ENCODE measurements at regions not wholly inside any gene's neighbourhood (a gene's known extent, or its start where the extent isn't known, plus 50 kb on each side); places are given as distances from the start of the nearest gene placed in this dataset.

- Histone ChIP-seq H2AK5ac (ENCODE audit: low read length) (no peak overlapping the region), H2BK15ac (replicated peaks; ENCODE audit: low read depth) (no peak overlapping the region), H3K79me2 (ENCODE audit: control insufficient read depth, insufficient read depth, low read length) (no peaks in the 10 kb centered on the region), H3K18ac (ENCODE audit: low read length) (no peak overlapping the region), H3K27ac (ENCODE audit: low read depth, low read length) (no peak overlapping the region), H3K4me1 (ENCODE audit: control insufficient read depth, low read depth, low read length) (no peaks in the 10 kb centered on the region), H3K4me2 (ENCODE audit: low read length) (no peak overlapping the region), H2BK120ac (ENCODE audit: low read depth, low read length) (no peak overlapping the region), H3K56ac (ENCODE audit: low read length) (no peak overlapping the region), H3K27me3 (ENCODE audit: insufficient read depth, low read length, poor library complexity) (no peaks in the 10 kb centered on the region), H3K79me1 (ENCODE audit: low read length) (no peaks in the 10 kb centered on the region), H3K4me3 (ENCODE audit: low read length) (no peak overlapping the region), H3K4ac (ENCODE audit: low read depth, low read length) (no peak overlapping the region), H3K36me3 (ENCODE audit: control insufficient read depth, insufficient read depth, low read length) (no peaks in the 10 kb centered on the region), H3K9ac (ENCODE audit: low read length) (no peak overlapping the region), H4K5ac (ENCODE audit: low read length) (no peak overlapping the region), H4K8ac (ENCODE audit: low read depth, low read length) (no peak overlapping the region), H3K23ac (ENCODE audit: low read length) (no peak overlapping the region), H2BK5ac (ENCODE audit: low read length) (no peak overlapping the region)
- DNase-seq = no peak
- WGBS (ENCODE audit: extremely low coverage, insufficient coverage, low lambda C conversion rate) = no CpG with 5 or more reads among the region's 1 CpG
Observed at GRCh38 chr11:91956711-91957110, 267.9 kb upstream of the FAT3 start.

- Histone ChIP-seq H3K4ac (ENCODE audit: low read depth, low read length) (no peak overlapping the region), H3K36me3 (ENCODE audit: control insufficient read depth, insufficient read depth, low read length) (no peaks in the 10 kb centered on the region), H4K8ac (ENCODE audit: low read depth, low read length) (no peak overlapping the region), H3K23ac (ENCODE audit: low read length) (no peak overlapping the region), H3K79me1 (ENCODE audit: low read length) (no peaks in the 10 kb centered on the region), H2BK5ac (ENCODE audit: low read length) (no peak overlapping the region), H2AK5ac (ENCODE audit: low read length) (no peak overlapping the region), H3K4me2 (ENCODE audit: low read length) (no peak overlapping the region), H3K79me2 (ENCODE audit: control insufficient read depth, insufficient read depth, low read length) (no peaks in the 10 kb centered on the region), H3K27me3 (ENCODE audit: insufficient read depth, low read length, poor library complexity) (no peaks in the 10 kb centered on the region), H3K9ac (ENCODE audit: low read length) (no peak overlapping the region), H3K4me3 (ENCODE audit: low read length) (no peak overlapping the region), H4K5ac (ENCODE audit: low read length) (no peak overlapping the region), H3K27ac (ENCODE audit: low read depth, low read length) (no peak overlapping the region), H2BK15ac (replicated peaks; ENCODE audit: low read depth) (no peak overlapping the region), H3K18ac (ENCODE audit: low read length) (no peak overlapping the region), H3K4me1 (ENCODE audit: control insufficient read depth, low read depth, low read length) (no peaks in the 10 kb centered on the region), H3K56ac (ENCODE audit: low read length) (no peak overlapping the region), H2BK120ac (ENCODE audit: low read depth, low read length) (no peak overlapping the region)
- DNase-seq = no peak
- no CpG with 5 or more reads among the region's 1 CpG for WGBS (ENCODE audit: extremely low coverage, insufficient coverage, low lambda C conversion rate)
Observed at GRCh38 chr11:91955206-91955605, 269.4 kb upstream of the FAT3 start.

DNA sequence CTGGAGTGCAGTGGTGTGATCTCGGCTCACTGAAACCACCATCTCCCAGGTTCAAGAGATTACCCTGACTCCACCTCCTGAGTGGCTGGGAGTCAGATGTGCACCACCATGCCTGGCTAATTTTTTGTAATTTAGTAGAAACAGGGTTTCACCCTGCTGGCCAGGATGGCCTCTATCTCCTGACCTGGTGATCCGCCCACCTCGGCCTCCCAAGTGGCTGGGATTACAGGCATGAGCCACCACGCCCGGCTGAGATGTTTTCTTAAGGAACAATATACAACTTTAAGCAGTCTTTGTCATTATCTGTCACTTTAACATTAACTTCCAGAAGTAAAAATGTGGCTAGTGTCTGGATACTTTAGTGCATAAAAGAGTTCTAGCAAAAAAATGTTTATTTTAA lies 272.6 kb upstream of the FAT3 start:
- Histone ChIP-seq H3K9ac (ENCODE audit: low read length) (no peak overlapping the region), H2BK15ac (replicated peaks; ENCODE audit: low read depth) (no peak overlapping the region), H2BK5ac (ENCODE audit: low read length) (no peak overlapping the region), H3K27me3 (ENCODE audit: insufficient read depth, low read length, poor library complexity) (no peaks in the 10 kb centered on the region), H3K23ac (ENCODE audit: low read length) (no peak overlapping the region), H3K18ac (ENCODE audit: low read length) (no peak overlapping the region), H3K4ac (ENCODE audit: low read depth, low read length) (no peak overlapping the region), H3K4me1 (ENCODE audit: control insufficient read depth, low read depth, low read length) (no peaks in the 10 kb centered on the region), H2BK120ac (ENCODE audit: low read depth, low read length) (no peak overlapping the region), H2AK5ac (ENCODE audit: low read length) (no peak overlapping the region), H3K79me2 (ENCODE audit: control insufficient read depth, insufficient read depth, low read length) (no peaks in the 10 kb centered on the region), H3K4me2 (ENCODE audit: low read length) (no peak overlapping the region), H3K56ac (ENCODE audit: low read length) (no peak overlapping the region), H3K79me1 (ENCODE audit: low read length) (no peaks in the 10 kb centered on the region), H3K27ac (ENCODE audit: low read depth, low read length) (no peak overlapping the region), H3K4me3 (ENCODE audit: low read length) (no peak overlapping the region), H4K5ac (ENCODE audit: low read length) (no peak overlapping the region), H3K36me3 (ENCODE audit: control insufficient read depth, insufficient read depth, low read length) (no peaks in the 10 kb centered on the region), H4K8ac (ENCODE audit: low read depth, low read length) (no peak overlapping the region)
- WGBS (ENCODE audit: extremely low coverage, insufficient coverage, low lambda C conversion rate) = no CpG with 5 or more reads among the region's 5 CpGs
- no peak for DNase-seq

- Histone ChIP-seq H3K27me3 (ENCODE audit: insufficient read depth, low read length, poor library complexity) (no peaks in the 10 kb centered on the region), H3K18ac (ENCODE audit: low read length) (no peak overlapping the region), H4K8ac (ENCODE audit: low read depth, low read length) (no peak overlapping the region), H4K5ac (ENCODE audit: low read length) (no peak overlapping the region), H3K9ac (ENCODE audit: low read length) (no peak overlapping the region), H3K36me3 (ENCODE audit: control insufficient read depth, insufficient read depth, low read length) (no peaks in the 10 kb centered on the region), H3K4me2 (ENCODE audit: low read length) (no peak overlapping the region), H3K23ac (ENCODE audit: low read length) (no peak overlapping the region), H3K79me1 (ENCODE audit: low read length) (no peaks in the 10 kb centered on the region), H3K56ac (ENCODE audit: low read length) (no peak overlapping the region), H3K4me3 (ENCODE audit: low read length) (no peak overlapping the region), H2BK120ac (ENCODE audit: low read depth, low read length) (no peak overlapping the region), H3K79me2 (ENCODE audit: control insufficient read depth, insufficient read depth, low read length) (no peaks in the 10 kb centered on the region), H3K4me1 (ENCODE audit: control insufficient read depth, low read depth, low read length) (no peaks in the 10 kb centered on the region), H2AK5ac (ENCODE audit: low read length) (no peak overlapping the region), H2BK15ac (replicated peaks; ENCODE audit: low read depth) (no peak overlapping the region), H3K27ac (ENCODE audit: low read depth, low read length) (no peak overlapping the region), H2BK5ac (ENCODE audit: low read length) (no peak overlapping the region), H3K4ac (ENCODE audit: low read depth, low read length) (no peak overlapping the region)
- DNase-seq = no peak
- WGBS (ENCODE audit: extremely low coverage, insufficient coverage, low lambda C conversion rate) = no CpG with 5 or more reads among the region's 2 CpGs
Observed at GRCh38 chr11:91947215-91947820, 277.3 kb upstream of the FAT3 start.

- Histone ChIP-seq H2AK5ac (ENCODE audit: low read length) (no peak overlapping the region), H4K8ac (ENCODE audit: low read depth, low read length) (no peak overlapping the region), H2BK120ac (ENCODE audit: low read depth, low read length) (no peak overlapping the region), H3K27ac (ENCODE audit: low read depth, low read length) (no peak overlapping the region), H3K27me3 (ENCODE audit: insufficient read depth, low read length, poor library complexity) (no peaks in the 10 kb centered on the region), H3K4me3 (ENCODE audit: low read length) (no peak overlapping the region), H3K9ac (ENCODE audit: low read length) (no peak overlapping the region), H3K4me2 (ENCODE audit: low read length) (no peak overlapping the region), H2BK15ac (replicated peaks; ENCODE audit: low read depth) (no peak overlapping the region), H3K4me1 (ENCODE audit: control insufficient read depth, low read depth, low read length) (no peaks in the 10 kb centered on the region), H3K79me2 (ENCODE audit: control insufficient read depth, insufficient read depth, low read length) (no peaks in the 10 kb centered on the region), H3K23ac (ENCODE audit: low read length) (no peak overlapping the region), H3K56ac (ENCODE audit: low read length) (no peak overlapping the region), H3K79me1 (ENCODE audit: low read length) (no peaks in the 10 kb centered on the region), H3K18ac (ENCODE audit: low read length) (no peak overlapping the region), H3K36me3 (ENCODE audit: control insufficient read depth, insufficient read depth, low read length) (no peaks in the 10 kb centered on the region), H4K5ac (ENCODE audit: low read length) (no peak overlapping the region), H3K4ac (ENCODE audit: low read depth, low read length) (no peak overlapping the region), H2BK5ac (ENCODE audit: low read length) (no peak overlapping the region)
- no CpG with 5 or more reads among the region's 1 CpG for WGBS (ENCODE audit: extremely low coverage, insufficient coverage, low lambda C conversion rate)
- peak; percentile 12 for DNase-seq
Observed at GRCh38 chr11:91946397-91946951, 278.1 kb upstream of the FAT3 start.

GRCh38 chr11:91935120-91935519 lies 289.5 kb upstream of the FAT3 start:
- peaks cover 2% of the 10 kb centered on the region for H3K4me1 ChIP-seq (ENCODE audit: control insufficient read depth, low read depth, low read length)
- H2BK120ac ChIP-seq (ENCODE audit: low read depth, low read length) = no peak overlapping the region
- no peak overlapping the region for H3K27ac ChIP-seq (ENCODE audit: low read depth, low read length)
- no peaks in the 10 kb centered on the region for H3K79me1 ChIP-seq (ENCODE audit: low read length)
- H3K18ac ChIP-seq (ENCODE audit: low read length) = no peak overlapping the region
- H3K9ac ChIP-seq (ENCODE audit: low read length) = no peak overlapping the region
- H2BK5ac ChIP-seq (ENCODE audit: low read length) = no peak overlapping the region
- no peak overlapping the region for H3K23ac ChIP-seq (ENCODE audit: low read length)
- H3K4me2 ChIP-seq (ENCODE audit: low read length) = no peak overlapping the region
- H3K79me2 ChIP-seq (ENCODE audit: control insufficient read depth, insufficient read depth, low read length) = no peaks in the 10 kb centered on the region
- H2BK15ac ChIP-seq (replicated peaks; ENCODE audit: low read depth) = no peak overlapping the region
- no peak overlapping the region for H4K5ac ChIP-seq (ENCODE audit: low read length)
- peak; percentile 16 for DNase-seq
- H3K4me3 ChIP-seq (ENCODE audit: low read length) = no peak overlapping the region
- no peaks in the 10 kb centered on the region for H3K36me3 ChIP-seq (ENCODE audit: control insufficient read depth, insufficient read depth, low read length)
- no peak overlapping the region for H3K56ac ChIP-seq (ENCODE audit: low read length)
- no CpG with 5 or more reads among the region's 3 CpGs for WGBS (ENCODE audit: extremely low coverage, insufficient coverage, low lambda C conversion rate)
- no peaks in the 10 kb centered on the region for H3K27me3 ChIP-seq (ENCODE audit: insufficient read depth, low read length, poor library complexity)
- H4K8ac ChIP-seq (ENCODE audit: low read depth, low read length) = no peak overlapping the region
- H3K4ac ChIP-seq (ENCODE audit: low read depth, low read length) = no peak overlapping the region
- no peak overlapping the region for H2AK5ac ChIP-seq (ENCODE audit: low read length)

Data from mesendoderm (in vitro differentiated cells).